ENCODE measurements at regions not wholly inside any gene's neighbourhood (a gene's known extent, or its start where the extent isn't known, plus 50 kb on each side); places are given as distances from the start of the nearest gene placed in this dataset.
"Not testable (repeated sequence)": the region's sequence is repeated elsewhere in the genome, so short reads cannot be mapped to it uniquely, and the experiment has no call there.

DNA sequence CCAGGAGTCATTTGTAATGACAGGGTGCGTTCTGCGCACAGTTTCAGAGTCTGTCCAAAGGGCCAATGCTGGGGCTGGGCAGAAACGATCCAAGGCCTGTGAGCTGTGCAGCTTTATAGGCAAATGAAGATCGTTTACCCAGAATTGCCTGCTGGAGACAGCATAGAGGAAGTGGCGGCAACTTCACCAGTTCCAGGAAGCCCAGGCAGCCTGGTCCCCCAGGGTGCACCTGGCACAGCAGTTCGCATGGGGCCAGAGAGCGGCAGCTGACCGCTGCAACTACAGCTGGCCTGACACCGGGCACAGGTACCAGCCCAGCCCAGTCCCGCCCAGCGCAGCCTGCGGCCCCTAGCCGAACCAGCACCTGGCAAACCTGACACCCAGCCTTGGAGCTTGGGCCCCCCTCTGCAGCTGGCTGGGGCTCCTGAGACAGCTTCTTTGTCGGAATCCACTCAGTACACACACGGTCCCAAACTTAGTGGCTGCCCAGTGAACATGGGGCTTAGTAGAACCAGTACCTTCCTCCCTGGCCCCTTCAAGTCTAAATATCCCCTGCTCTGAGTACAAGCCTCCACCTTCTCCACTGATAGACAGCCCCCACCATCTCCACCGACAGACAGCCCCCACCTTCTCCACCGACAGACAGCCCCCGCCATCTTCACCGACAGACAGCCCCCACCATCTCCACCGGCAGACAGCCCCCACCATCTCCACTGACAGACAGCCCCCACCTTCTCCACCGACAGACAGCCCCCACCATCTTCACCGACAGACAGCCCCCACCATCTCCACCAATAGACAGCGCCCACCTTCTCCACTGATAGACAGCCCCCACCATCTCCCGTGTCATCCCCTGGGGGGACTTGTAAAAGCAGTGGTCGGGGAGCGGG is 62.7 kb upstream of the SPN start:
- TF ChIP-seq, protein P1, sequence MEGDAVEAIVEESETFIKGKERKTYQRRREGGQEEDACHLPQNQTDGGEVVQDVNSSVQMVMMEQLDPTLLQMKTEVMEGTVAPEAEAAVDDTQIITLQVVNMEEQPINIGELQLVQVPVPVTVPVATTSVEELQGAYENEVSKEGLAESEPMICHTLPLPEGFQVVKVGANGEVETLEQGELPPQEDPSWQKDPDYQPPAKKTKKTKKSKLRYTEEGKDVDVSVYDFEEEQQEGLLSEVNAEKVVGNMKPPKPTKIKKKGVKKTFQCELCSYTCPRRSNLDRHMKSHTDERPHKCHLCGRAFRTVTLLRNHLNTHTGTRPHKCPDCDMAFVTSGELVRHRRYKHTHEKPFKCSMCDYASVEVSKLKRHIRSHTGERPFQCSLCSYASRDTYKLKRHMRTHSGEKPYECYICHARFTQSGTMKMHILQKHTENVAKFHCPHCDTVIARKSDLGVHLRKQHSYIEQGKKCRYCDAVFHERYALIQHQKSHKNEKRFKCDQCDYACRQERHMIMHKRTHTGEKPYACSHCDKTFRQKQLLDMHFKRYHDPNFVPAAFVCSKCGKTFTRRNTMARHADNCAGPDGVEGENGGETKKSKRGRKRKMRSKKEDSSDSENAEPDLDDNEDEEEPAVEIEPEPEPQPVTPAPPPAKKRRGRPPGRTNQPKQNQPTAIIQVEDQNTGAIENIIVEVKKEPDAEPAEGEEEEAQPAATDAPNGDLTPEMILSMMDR (IDR thresholded peaks at IDR 0.05; ENCODE audit: insufficient read depth, low read depth, low read length) = not testable (repeated sequence)
- not testable (repeated sequence) for TF ChIP-seq EZH2 (IDR thresholded peaks at IDR 0.05; ENCODE audit: insufficient read depth, low read length)

Measured in astrocyte (in vitro differentiated cells and primary cell).